ENCODE measurements at regions not wholly inside any gene's neighbourhood (a gene's known extent, or its start where the extent isn't known, plus 50 kb on each side); places are given as distances from the start of the nearest gene placed in this dataset.

- no peak for TF ChIP-seq SP1 (IDR thresholded peaks at IDR 0.05; ENCODE audit: low read depth, low read length)
- TF ChIP-seq, protein P1, sequence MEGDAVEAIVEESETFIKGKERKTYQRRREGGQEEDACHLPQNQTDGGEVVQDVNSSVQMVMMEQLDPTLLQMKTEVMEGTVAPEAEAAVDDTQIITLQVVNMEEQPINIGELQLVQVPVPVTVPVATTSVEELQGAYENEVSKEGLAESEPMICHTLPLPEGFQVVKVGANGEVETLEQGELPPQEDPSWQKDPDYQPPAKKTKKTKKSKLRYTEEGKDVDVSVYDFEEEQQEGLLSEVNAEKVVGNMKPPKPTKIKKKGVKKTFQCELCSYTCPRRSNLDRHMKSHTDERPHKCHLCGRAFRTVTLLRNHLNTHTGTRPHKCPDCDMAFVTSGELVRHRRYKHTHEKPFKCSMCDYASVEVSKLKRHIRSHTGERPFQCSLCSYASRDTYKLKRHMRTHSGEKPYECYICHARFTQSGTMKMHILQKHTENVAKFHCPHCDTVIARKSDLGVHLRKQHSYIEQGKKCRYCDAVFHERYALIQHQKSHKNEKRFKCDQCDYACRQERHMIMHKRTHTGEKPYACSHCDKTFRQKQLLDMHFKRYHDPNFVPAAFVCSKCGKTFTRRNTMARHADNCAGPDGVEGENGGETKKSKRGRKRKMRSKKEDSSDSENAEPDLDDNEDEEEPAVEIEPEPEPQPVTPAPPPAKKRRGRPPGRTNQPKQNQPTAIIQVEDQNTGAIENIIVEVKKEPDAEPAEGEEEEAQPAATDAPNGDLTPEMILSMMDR (IDR thresholded peaks at IDR 0.05; ENCODE audit: control extremely low read depth in 1 of 3, insufficient read depth in 1 of 3, low read depth in 1 of 3, low read length in 3 of 3) = no peak
- TF ChIP-seq NRF1 (IDR thresholded peaks at IDR 0.05; ENCODE audit: low read depth, low read length) = no peak
- TF ChIP-seq, protein P2, sequence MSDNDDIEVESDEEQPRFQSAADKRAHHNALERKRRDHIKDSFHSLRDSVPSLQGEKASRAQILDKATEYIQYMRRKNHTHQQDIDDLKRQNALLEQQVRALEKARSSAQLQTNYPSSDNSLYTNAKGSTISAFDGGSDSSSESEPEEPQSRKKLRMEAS (IDR thresholded peaks at IDR 0.05) = no peak
- TF ChIP-seq CREB1 (IDR thresholded peaks at IDR 0.05) = no peak
- TF ChIP-seq GABPA (IDR thresholded peaks at IDR 0.05; ENCODE audit: borderline replicate concordance, insufficient read depth, low read length) = no peak
- TF ChIP-seq ATF2 (IDR thresholded peaks at IDR 0.05; ENCODE audit: low read length) = no peak
Measured at GRCh38 chr20:39421571-39422105, 459.5 kb downstream of the DHX35 start.
